ENCODE measurements at regions not wholly inside any gene's neighbourhood (a gene's known extent, or its start where the extent isn't known, plus 50 kb on each side); places are given as distances from the start of the nearest gene placed in this dataset.
"Not testable (repeated sequence)": the region's sequence is repeated elsewhere in the genome, so short reads cannot be mapped to it uniquely, and the experiment has no call there.

DNA sequence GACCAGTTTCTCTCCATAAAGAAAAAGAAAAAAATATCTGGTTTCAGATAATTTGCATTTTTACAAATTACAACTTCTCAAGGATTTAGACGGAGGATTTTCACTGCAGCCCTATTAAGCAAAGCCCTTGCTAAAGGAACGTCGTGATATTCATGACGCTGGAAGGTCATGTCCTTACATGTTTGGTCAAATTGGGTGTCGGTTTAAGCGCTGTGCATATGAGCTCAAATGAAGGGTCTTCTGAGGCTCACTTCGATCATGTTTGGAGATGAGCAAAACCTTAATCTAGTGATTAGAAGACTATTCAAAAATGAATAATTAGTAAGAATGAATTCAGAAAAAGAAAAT lies 67.3 kb upstream of the USP15 start:
- Histone ChIP-seq H3K27me3 (ENCODE audit: control insufficient read depth in 1 of 2, insufficient read depth in 2 of 2, low read length in 2 of 2) (peaks cover 8 to 9% of the 10 kb centered on the region in 2 donors), H3K36me3 (ENCODE audit: control insufficient read depth in 2 of 2, insufficient read depth in 2 of 2, low read length in 1 of 2) (no peaks in the 10 kb centered on the region), H3K9me3 (ENCODE audit: control insufficient read depth in 2 of 2, insufficient read depth in 1 of 2, low read depth in 1 of 2, low read length in 1 of 2) (peaks cover 0 to 4% of the 10 kb centered on the region in 2 donors), H3K4me3 (ENCODE audit: low read depth in 1 of 2, low read length in 2 of 2) (no peak overlapping the region), H3K4me1 (ENCODE audit: control insufficient read depth in 2 of 2, insufficient read depth in 2 of 2, low read length in 1 of 2) (peaks cover 9 to 15% of the 10 kb centered on the region in 2 donors), H3K27ac (ENCODE audit: low read depth in 2 of 2, low read length in 1 of 2) (no peak overlapping the region)
- WGBS, 2 donors = 18 to 19% methylated on average over 7 of the region's 7 CpGs

DNA sequence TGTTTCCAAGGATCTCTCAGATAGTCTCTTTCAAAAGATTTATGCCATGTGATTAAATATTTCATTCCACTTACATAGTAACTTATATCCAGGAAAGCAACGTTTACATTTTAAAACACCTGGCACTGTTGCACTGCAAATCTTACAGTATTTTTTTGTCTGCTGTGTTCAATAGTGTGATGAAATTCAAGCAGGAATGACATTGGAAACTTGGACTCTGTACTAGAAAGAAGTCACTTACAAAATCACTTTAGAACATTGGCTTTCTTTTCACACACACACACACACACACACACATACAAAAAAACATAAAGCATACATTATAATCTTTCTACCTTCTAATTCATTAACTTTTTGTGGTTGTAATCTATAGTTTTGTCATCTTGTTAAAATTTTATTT lies 66.2 kb upstream of the USP15 start:
- H3K27me3 ChIP-seq (ENCODE audit: control insufficient read depth in 1 of 2, insufficient read depth in 2 of 2, low read length in 2 of 2) = peaks cover 8 to 9% of the 10 kb centered on the region in 2 donors
- H3K4me1 ChIP-seq (ENCODE audit: control insufficient read depth in 2 of 2, insufficient read depth in 2 of 2, low read length in 1 of 2) = peaks cover 9 to 15% of the 10 kb centered on the region in 2 donors
- H3K36me3 ChIP-seq (ENCODE audit: control insufficient read depth in 2 of 2, insufficient read depth in 2 of 2, low read length in 1 of 2) = no peaks in the 10 kb centered on the region
- no peak overlapping the region for H3K27ac ChIP-seq (ENCODE audit: low read depth in 2 of 2, low read length in 1 of 2)
- peaks cover 0 to 4% of the 10 kb centered on the region in 2 donors for H3K9me3 ChIP-seq (ENCODE audit: control insufficient read depth in 2 of 2, insufficient read depth in 1 of 2, low read depth in 1 of 2, low read length in 1 of 2)
- no peak overlapping the region for H3K4me3 ChIP-seq (ENCODE audit: low read depth in 1 of 2, low read length in 2 of 2)
- WGBS, 2 donors = 19 to 28% methylated on average over 1 of the region's 1 CpG

DNA sequence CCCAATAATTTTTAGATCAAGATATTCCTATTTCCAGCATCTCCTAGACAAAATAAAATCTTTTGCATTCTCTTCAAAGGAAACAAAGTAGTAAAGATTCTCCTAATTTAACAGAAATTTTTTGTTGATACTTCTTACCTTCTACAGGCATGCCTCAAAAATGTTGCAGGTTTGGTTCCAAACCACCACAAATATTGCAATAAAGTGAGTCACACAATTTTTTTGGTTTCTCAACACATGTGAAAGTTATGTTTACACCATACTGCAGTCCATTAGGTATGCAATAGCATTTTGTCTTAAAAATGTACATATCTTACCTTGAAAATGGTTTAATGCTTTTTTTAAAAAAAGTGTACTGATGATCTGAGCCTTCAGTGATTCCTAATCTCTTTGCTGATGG lies 65.6 kb upstream of the USP15 start:
- Histone ChIP-seq H3K36me3 (ENCODE audit: control insufficient read depth in 2 of 2, insufficient read depth in 2 of 2, low read length in 1 of 2) (no peaks in the 10 kb centered on the region), H3K27ac (ENCODE audit: low read depth in 2 of 2, low read length in 1 of 2) (no peak overlapping the region), H3K4me3 (ENCODE audit: low read depth in 1 of 2, low read length in 2 of 2) (no peak overlapping the region), H3K9me3 (ENCODE audit: control insufficient read depth in 2 of 2, insufficient read depth in 1 of 2, low read depth in 1 of 2, low read length in 1 of 2) (peaks cover 0 to 4% of the 10 kb centered on the region in 2 donors), H3K27me3 (ENCODE audit: control insufficient read depth in 1 of 2, insufficient read depth in 2 of 2, low read length in 2 of 2) (peaks cover 8 to 9% of the 10 kb centered on the region in 2 donors), H3K4me1 (ENCODE audit: control insufficient read depth in 2 of 2, insufficient read depth in 2 of 2, low read length in 1 of 2) (peaks cover 9 to 15% of the 10 kb centered on the region in 2 donors)

DNA sequence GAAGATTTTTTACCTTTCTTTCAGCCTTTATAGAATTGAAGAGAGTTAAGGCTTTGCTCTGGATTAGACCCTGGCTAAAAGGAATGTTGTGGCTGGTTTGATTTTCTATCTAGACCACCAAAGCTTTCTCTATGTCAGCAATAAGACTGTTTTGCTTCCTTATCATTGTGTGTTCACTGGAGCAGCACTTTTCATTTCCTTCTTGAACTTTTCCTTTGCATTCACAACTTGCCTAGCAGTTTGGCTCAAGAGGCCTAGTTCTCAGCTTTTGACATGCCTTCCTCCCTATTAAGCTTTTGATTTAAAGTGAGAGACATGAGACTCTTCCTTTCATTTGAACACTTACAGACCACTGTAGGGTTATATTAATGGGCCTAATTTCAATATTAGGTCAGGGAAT lies 64.1 kb upstream of the USP15 start:
- Histone ChIP-seq H3K4me1 (ENCODE audit: control insufficient read depth in 2 of 2, insufficient read depth in 2 of 2, low read length in 1 of 2) (peaks cover 8 to 12% of the 10 kb centered on the region in 2 donors), H3K27ac (ENCODE audit: low read depth in 2 of 2, low read length in 1 of 2) (no peak overlapping the region)

DNA sequence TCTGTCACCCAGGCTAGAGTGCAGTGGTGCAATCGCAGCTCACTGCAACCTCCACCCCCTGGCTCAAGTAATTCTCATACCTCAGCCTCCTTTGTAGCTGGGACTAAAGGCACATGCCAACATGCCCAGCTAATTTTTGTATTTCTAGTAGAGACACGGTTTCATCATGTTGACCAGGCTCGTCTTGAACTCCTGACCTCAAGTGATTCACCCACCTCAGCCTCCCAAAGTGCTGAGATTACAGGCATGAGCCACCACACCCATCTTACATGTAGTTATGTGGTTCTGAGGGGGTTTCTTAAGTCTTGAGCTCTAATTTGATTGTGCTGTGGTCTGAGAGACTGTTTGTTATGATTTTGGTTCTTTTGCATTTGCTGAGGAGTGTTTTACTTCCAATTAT lies 57.3 kb upstream of the USP15 start:
- WGBS, 2 donors = 75 to 79% methylated on average over 3 of the region's 3 CpGs
- H3K4me1 ChIP-seq (ENCODE audit: control insufficient read depth in 2 of 2, insufficient read depth in 2 of 2, low read length in 1 of 2); H3K36me3 ChIP-seq (ENCODE audit: control insufficient read depth in 2 of 2, insufficient read depth in 2 of 2, low read length in 1 of 2): not testable (repeated sequence)

More for the DNA sequence above, 64.1 kb upstream of the USP15 start:
- peaks cover 0 to 3% of the 10 kb centered on the region in 2 donors for H3K27me3 ChIP-seq (ENCODE audit: control insufficient read depth in 1 of 2, insufficient read depth in 2 of 2, low read length in 2 of 2)
- H3K4me3 ChIP-seq (ENCODE audit: low read depth in 1 of 2, low read length in 2 of 2) = no peak overlapping the region
- peaks cover 0 to 2% of the 10 kb centered on the region in 2 donors for H3K9me3 ChIP-seq (ENCODE audit: control insufficient read depth in 2 of 2, insufficient read depth in 1 of 2, low read depth in 1 of 2, low read length in 1 of 2)
- no peaks in the 10 kb centered on the region for H3K36me3 ChIP-seq (ENCODE audit: control insufficient read depth in 2 of 2, insufficient read depth in 2 of 2, low read length in 1 of 2)

DNA sequence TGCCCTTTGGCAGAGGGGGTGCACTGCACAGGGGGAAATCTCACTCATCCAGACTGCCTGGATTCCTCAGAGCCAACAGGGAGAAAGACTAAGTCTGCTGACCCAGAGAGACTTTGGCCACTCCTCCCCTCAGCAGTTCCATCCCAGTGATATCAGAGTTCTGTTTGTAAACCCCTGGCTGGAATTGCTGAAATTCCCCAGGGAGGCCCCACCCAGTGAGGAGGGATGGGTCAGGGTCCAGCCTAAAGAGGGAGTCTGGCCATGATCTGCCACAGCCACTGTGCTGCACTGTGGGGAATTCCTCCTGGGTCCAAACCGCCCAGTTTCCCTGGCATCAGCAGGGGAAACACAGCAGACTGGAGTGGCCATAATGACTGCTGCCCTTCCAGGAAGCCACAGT lies 54.9 kb upstream of the USP15 start:
- H3K9me3 ChIP-seq (ENCODE audit: control insufficient read depth in 2 of 2, insufficient read depth in 1 of 2, low read depth in 1 of 2, low read length in 1 of 2) = peaks cover 0 to 3% of the 10 kb centered on the region in 2 donors
- no peaks in the 10 kb centered on the region for H3K27me3 ChIP-seq (ENCODE audit: control insufficient read depth in 1 of 2, insufficient read depth in 2 of 2, low read length in 2 of 2)
- H3K4me3 ChIP-seq (ENCODE audit: low read depth in 1 of 2, low read length in 2 of 2) = no peak overlapping the region
- WGBS, 2 donors = 67 to 83% methylated on average over 1 of the region's 1 CpG
- no peaks in the 10 kb centered on the region for H3K36me3 ChIP-seq (ENCODE audit: control insufficient read depth in 2 of 2, insufficient read depth in 2 of 2, low read length in 1 of 2)
- H3K4me1 ChIP-seq (ENCODE audit: control insufficient read depth in 2 of 2, insufficient read depth in 2 of 2, low read length in 1 of 2) = no peaks in the 10 kb centered on the region
- H3K27ac ChIP-seq (ENCODE audit: low read depth in 2 of 2, low read length in 1 of 2) = no peak overlapping the region

More for the DNA sequence above, 57.3 kb upstream of the USP15 start:
- not testable (repeated sequence) for H3K27me3 ChIP-seq (ENCODE audit: control insufficient read depth in 1 of 2, insufficient read depth in 2 of 2, low read length in 2 of 2); H3K27ac ChIP-seq (ENCODE audit: low read depth in 2 of 2, low read length in 1 of 2); H3K4me3 ChIP-seq (ENCODE audit: low read depth in 1 of 2, low read length in 2 of 2); H3K9me3 ChIP-seq (ENCODE audit: control insufficient read depth in 2 of 2, insufficient read depth in 1 of 2, low read depth in 1 of 2, low read length in 1 of 2)

DNA sequence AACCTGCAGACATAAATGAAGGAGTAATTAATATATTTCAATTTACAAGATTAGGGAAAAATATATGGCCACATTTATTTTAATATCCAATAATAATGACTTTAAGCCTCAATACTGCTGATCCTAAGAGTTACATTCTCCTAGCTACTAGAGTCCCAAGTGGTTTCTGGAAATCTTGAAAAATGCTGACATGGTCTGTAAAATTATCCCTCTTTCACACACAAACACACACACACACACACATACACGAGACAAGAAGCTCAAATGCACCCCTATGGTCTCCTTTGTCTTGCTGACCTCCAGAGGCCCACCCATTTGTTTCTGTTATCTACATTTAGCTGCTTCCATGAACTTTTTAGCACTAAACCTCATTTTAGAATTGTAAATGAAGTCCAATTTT lies 53.0 kb upstream of the USP15 start:
- Histone ChIP-seq H3K27ac (ENCODE audit: low read depth in 2 of 2, low read length in 1 of 2) (no peak overlapping the region), H3K27me3 (ENCODE audit: control insufficient read depth in 1 of 2, insufficient read depth in 2 of 2, low read length in 2 of 2) (no peaks in the 10 kb centered on the region), H3K4me1 (ENCODE audit: control insufficient read depth in 2 of 2, insufficient read depth in 2 of 2, low read length in 1 of 2) (no peaks in the 10 kb centered on the region), H3K4me3 (ENCODE audit: low read depth in 1 of 2, low read length in 2 of 2) (no peak overlapping the region), H3K36me3 (ENCODE audit: control insufficient read depth in 2 of 2, insufficient read depth in 2 of 2, low read length in 1 of 2) (no peaks in the 10 kb centered on the region), H3K9me3 (ENCODE audit: control insufficient read depth in 2 of 2, insufficient read depth in 1 of 2, low read depth in 1 of 2, low read length in 1 of 2) (no peaks in the 10 kb centered on the region)
- WGBS, 2 donors = 45 to 53% methylated on average over 1 of the region's 1 CpG
